OCI-LY3 (cell line): ENCODE measurements at regions not wholly inside any gene's neighbourhood (a gene's known extent, or its start where the extent isn't known, plus 50 kb on each side); places are given as distances from the start of the nearest gene placed in this dataset.

ENCODE experiments used
- EZH2phosphoT487 ChIP-seq: fragments of 200-600 bp; shearing (Covaris generic); IDR thresholded peaks from 2 replicates; pipeline ENCODE4 v1.6.1; 2018; ENCODE audit warnings: antibody characterized with exemption, mixed run types, low read depth
- TF ChIP-seq, protein P1 (sequence below): fragments of 200-600, 300-600 bp; sonication (generic); IDR thresholded peaks from 2 replicates; pipeline ENCODE4 v1.5.1; 2014; ENCODE audit warnings: antibody characterized with exemption, low read length, low read depth

GRCh38 chr11:11779975-11780374 lies 61.8 kb upstream of the USP47 start:
- TF ChIP-seq, protein P1, sequence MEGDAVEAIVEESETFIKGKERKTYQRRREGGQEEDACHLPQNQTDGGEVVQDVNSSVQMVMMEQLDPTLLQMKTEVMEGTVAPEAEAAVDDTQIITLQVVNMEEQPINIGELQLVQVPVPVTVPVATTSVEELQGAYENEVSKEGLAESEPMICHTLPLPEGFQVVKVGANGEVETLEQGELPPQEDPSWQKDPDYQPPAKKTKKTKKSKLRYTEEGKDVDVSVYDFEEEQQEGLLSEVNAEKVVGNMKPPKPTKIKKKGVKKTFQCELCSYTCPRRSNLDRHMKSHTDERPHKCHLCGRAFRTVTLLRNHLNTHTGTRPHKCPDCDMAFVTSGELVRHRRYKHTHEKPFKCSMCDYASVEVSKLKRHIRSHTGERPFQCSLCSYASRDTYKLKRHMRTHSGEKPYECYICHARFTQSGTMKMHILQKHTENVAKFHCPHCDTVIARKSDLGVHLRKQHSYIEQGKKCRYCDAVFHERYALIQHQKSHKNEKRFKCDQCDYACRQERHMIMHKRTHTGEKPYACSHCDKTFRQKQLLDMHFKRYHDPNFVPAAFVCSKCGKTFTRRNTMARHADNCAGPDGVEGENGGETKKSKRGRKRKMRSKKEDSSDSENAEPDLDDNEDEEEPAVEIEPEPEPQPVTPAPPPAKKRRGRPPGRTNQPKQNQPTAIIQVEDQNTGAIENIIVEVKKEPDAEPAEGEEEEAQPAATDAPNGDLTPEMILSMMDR = no peak
- TF ChIP-seq EZH2phosphoT487 = no peak
